ENCODE measurements at regions not wholly inside any gene's neighbourhood (a gene's known extent, or its start where the extent isn't known, plus 50 kb on each side); places are given as distances from the start of the nearest gene placed in this dataset.

GRCh38 chr6:25150863-25151262 is 128.3 kb upstream of the CARMIL1 start:
- H3K36me3 ChIP-seq (ENCODE audit: insufficient read depth, low read length) = no peaks in the 10 kb centered on the region
- no peaks in the 10 kb centered on the region for H3K4me1 ChIP-seq (ENCODE audit: insufficient read depth, low read length)
- no peak overlapping the region for H3K4me2 ChIP-seq (ENCODE audit: insufficient read depth, low read length)
- no peaks in the 10 kb centered on the region for H3K79me2 ChIP-seq (ENCODE audit: insufficient read depth, low read length)
- no peak overlapping the region for H2AFZ ChIP-seq (ENCODE audit: low read length)
- TF ChIP-seq, protein P1, sequence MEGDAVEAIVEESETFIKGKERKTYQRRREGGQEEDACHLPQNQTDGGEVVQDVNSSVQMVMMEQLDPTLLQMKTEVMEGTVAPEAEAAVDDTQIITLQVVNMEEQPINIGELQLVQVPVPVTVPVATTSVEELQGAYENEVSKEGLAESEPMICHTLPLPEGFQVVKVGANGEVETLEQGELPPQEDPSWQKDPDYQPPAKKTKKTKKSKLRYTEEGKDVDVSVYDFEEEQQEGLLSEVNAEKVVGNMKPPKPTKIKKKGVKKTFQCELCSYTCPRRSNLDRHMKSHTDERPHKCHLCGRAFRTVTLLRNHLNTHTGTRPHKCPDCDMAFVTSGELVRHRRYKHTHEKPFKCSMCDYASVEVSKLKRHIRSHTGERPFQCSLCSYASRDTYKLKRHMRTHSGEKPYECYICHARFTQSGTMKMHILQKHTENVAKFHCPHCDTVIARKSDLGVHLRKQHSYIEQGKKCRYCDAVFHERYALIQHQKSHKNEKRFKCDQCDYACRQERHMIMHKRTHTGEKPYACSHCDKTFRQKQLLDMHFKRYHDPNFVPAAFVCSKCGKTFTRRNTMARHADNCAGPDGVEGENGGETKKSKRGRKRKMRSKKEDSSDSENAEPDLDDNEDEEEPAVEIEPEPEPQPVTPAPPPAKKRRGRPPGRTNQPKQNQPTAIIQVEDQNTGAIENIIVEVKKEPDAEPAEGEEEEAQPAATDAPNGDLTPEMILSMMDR (IDR thresholded peaks at IDR 0.05; ENCODE audit: extremely low read depth, low read depth, low read length) = no peak
- no peak for DNase-seq (ENCODE audit: insufficient read length, low spot score, missing footprints)
- no peak overlapping the region for H3K27ac ChIP-seq (ENCODE audit: low read depth, low read length)
- no peaks in the 10 kb centered on the region for H3K9me3 ChIP-seq (ENCODE audit: low read depth, low read length)
- no peak overlapping the region for H3K4me3 ChIP-seq (ENCODE audit: insufficient read depth, low read length)
- no peaks in the 10 kb centered on the region for H4K20me1 ChIP-seq (ENCODE audit: insufficient read depth, low read length)
- H3K27me3 ChIP-seq (ENCODE audit: insufficient read depth, low read length) = no peaks in the 10 kb centered on the region

GRCh38 chr6:25153079-25153478 is 126.1 kb upstream of the CARMIL1 start:
- Histone ChIP-seq H3K9me3 (ENCODE audit: low read depth, low read length) (no peaks in the 10 kb centered on the region), H3K27ac (ENCODE audit: low read depth, low read length) (no peak overlapping the region), H3K4me2 (ENCODE audit: insufficient read depth, low read length) (no peak overlapping the region), H3K4me3 (ENCODE audit: insufficient read depth, low read length) (no peak overlapping the region), H3K36me3 (ENCODE audit: insufficient read depth, low read length) (no peaks in the 10 kb centered on the region), H2AFZ (ENCODE audit: low read length) (no peak overlapping the region), H3K79me2 (ENCODE audit: insufficient read depth, low read length) (no peaks in the 10 kb centered on the region), H3K27me3 (ENCODE audit: insufficient read depth, low read length) (no peaks in the 10 kb centered on the region), H4K20me1 (ENCODE audit: insufficient read depth, low read length) (no peaks in the 10 kb centered on the region), H3K4me1 (ENCODE audit: insufficient read depth, low read length) (no peaks in the 10 kb centered on the region)
- DNase-seq (ENCODE audit: insufficient read length, low spot score, missing footprints) = no peak
- TF ChIP-seq, protein P1 (IDR thresholded peaks at IDR 0.05; ENCODE audit: extremely low read depth, low read depth, low read length) = no peak

DNA sequence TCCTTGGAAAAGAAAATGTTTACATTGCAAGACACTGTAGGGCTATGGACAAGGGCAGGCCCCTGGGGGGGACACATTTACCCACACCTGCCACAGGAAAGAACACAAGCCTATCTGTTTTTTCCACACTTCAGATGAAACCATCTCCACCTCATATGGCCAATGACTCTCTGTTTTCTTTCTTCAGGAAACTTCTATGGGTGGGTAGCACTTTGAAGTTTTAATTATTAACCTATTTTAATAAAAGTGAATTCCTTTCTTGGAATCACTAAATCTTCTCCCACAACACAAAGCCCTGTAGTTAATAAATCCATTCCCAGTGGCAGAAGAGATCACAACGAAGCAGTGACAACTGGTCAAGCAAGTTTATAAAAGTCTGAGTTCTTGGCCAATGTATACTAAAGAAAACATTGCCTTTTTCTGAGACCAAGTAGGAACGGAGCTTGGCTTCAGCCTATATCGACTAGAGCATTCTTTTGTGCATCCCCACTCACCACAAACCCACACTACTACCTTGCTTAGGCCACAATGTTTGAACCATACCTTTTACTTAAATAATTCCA is 125.1 kb upstream of the CARMIL1 start:
- H3K4me3 ChIP-seq (ENCODE audit: insufficient read depth, low read length) = no peak overlapping the region
- TF ChIP-seq, protein P1 (IDR thresholded peaks at IDR 0.05; ENCODE audit: extremely low read depth, low read depth, low read length) = no peak
- no peaks in the 10 kb centered on the region for H3K9me3 ChIP-seq (ENCODE audit: low read depth, low read length)
- H2AFZ ChIP-seq (ENCODE audit: low read length) = no peak overlapping the region
- H4K20me1 ChIP-seq (ENCODE audit: insufficient read depth, low read length) = no peaks in the 10 kb centered on the region
- no peaks in the 10 kb centered on the region for H3K4me1 ChIP-seq (ENCODE audit: insufficient read depth, low read length)
- H3K4me2 ChIP-seq (ENCODE audit: insufficient read depth, low read length) = no peak overlapping the region
- no peak for DNase-seq (ENCODE audit: insufficient read length, low spot score, missing footprints)
- H3K27ac ChIP-seq (ENCODE audit: low read depth, low read length) = no peak overlapping the region
- no peaks in the 10 kb centered on the region for H3K79me2 ChIP-seq (ENCODE audit: insufficient read depth, low read length)
- no peaks in the 10 kb centered on the region for H3K27me3 ChIP-seq (ENCODE audit: insufficient read depth, low read length)
- H3K36me3 ChIP-seq (ENCODE audit: insufficient read depth, low read length) = no peaks in the 10 kb centered on the region

GRCh38 chr6:25155211-25155610 is 124.0 kb upstream of the CARMIL1 start:
- Histone ChIP-seq H3K9me3 (ENCODE audit: low read depth, low read length) (no peaks in the 10 kb centered on the region), H4K20me1 (ENCODE audit: insufficient read depth, low read length) (no peaks in the 10 kb centered on the region), H3K79me2 (ENCODE audit: insufficient read depth, low read length) (no peaks in the 10 kb centered on the region), H3K4me2 (ENCODE audit: insufficient read depth, low read length) (no peak overlapping the region), H3K27ac (ENCODE audit: low read depth, low read length) (no peak overlapping the region), H3K27me3 (ENCODE audit: insufficient read depth, low read length) (no peaks in the 10 kb centered on the region), H2AFZ (ENCODE audit: low read length) (no peak overlapping the region), H3K4me3 (ENCODE audit: insufficient read depth, low read length) (no peak overlapping the region), H3K4me1 (ENCODE audit: insufficient read depth, low read length) (no peaks in the 10 kb centered on the region), H3K36me3 (ENCODE audit: insufficient read depth, low read length) (no peaks in the 10 kb centered on the region)
- TF ChIP-seq, protein P1 (IDR thresholded peaks at IDR 0.05; ENCODE audit: extremely low read depth, low read depth, low read length) = no peak
- no peak for DNase-seq (ENCODE audit: insufficient read length, low spot score, missing footprints)

All from osteoblast (primary cell).